Testis (tissue), 2 donors: ENCODE measurements at regions not wholly inside any gene's neighbourhood (a gene's known extent, or its start where the extent isn't known, plus 50 kb on each side); places are given as distances from the start of the nearest gene placed in this dataset.

Experiments
- DNase-seq: peaks from one replicate; pipeline ENCODE4 v3.0.0-alpha.2; 2019
- H3K27ac ChIP-seq, 2 donors: fragments of 200-600 bp; sonication (generic); one replicate each; pipeline ENCODE4 v1.5.1; 2019
- H3K27me3 ChIP-seq: fragments of 200-600 bp; sonication (generic); one replicate; pipeline ENCODE4 v1.5.1; 2019
- H3K36me3 ChIP-seq: fragments of 200-600 bp; sonication (generic); one replicate; pipeline ENCODE4 v1.5.1; 2017; ENCODE audit warnings: low read depth; ENCODE audit errors: missing control alignments
- H3K4me1 ChIP-seq: fragments of 200-600 bp; sonication (generic); one replicate; pipeline ENCODE4 v1.5.1; 2019
- H3K4me3 ChIP-seq, 2 donors: fragments of 200-600 bp; sonication (generic); one replicate each; pipeline ENCODE4 v1.5.1; 2017 to 2019
- H3K9me3 ChIP-seq: fragments of 200-600 bp; sonication (generic); one replicate; pipeline ENCODE4 v1.5.1; 2017
- POLR2A ChIP-seq: fragments of 450-650 bp; IDR thresholded peaks from one replicate; pipeline ENCODE4 v1.6.1; 2017; ENCODE audit warnings: antibody characterized with exemption, mild to moderate bottlenecking, moderate library complexity
- WGBS, 2 donors: methylation state at CpG; one replicate each; pipeline ENCODE4 v1.1.5; 2018; 5-methylcytosine and 5-hydroxymethylcytosine counted together
- intact Hi-C: fragments of 100-400 bp; cut with DNase I; formaldehyde crosslinking; loops from one replicate; pipeline ENCODE4 v1.15.1; 2023; ENCODE audit warnings: low total_unique reads
- TF ChIP-seq, protein P1 (sequence below), 3 experiments: fragments of 450-650 bp in 2 of 3; fragments of 200-600 bp in 1 of 3; sonication (generic) in 1 of 3; IDR thresholded peaks; one replicate each; pipeline ENCODE4 v1.5.1; 2016 to 2019; ENCODE audit warnings: antibody characterized with exemption in 3 of 3, mild to moderate bottlenecking in 2 of 3, moderate library complexity in 1 of 3

DNA sequence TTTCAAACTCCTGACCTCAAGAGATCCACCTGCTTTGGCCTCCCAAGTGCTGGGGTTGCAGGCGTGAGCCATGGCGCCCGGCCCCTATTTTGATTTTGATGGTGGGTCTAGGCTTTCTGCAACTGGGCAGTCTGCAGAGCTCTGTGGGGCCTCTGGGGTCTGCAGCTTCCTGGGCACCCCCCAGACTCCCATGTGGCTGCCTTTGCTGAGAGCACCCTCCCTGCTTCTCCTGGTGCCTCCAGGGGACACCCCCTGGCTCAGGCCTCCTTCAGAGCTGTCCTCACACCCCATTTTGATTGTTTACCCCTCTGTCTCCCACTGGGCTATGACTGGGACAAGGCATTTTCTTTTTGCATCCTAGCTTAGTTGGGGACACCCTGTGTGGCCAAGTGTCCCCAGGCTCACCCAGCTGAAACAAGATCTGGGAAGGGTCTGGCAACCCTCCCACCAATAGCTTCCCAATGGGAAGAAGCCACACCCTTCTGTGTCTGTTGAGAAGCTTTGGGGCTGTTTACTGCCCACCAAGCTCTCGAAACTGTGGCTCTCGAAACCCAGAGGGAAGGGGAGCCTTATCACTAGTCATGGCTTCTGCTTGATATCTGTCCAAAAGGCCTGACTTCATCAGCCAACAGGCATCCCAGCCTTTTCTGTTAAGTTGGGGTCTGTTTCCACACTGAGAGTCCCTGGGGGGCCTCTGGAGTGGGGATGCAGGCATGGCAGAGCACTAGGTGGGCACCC lies 204.4 kb upstream of the IER5L start:
- WGBS, 2 donors, result 57 to 67% methylated on average over 5 of the region's 5 CpGs
- H3K4me3 ChIP-seq, result no peak overlapping the region
- no peak for DNase-seq

DNA sequence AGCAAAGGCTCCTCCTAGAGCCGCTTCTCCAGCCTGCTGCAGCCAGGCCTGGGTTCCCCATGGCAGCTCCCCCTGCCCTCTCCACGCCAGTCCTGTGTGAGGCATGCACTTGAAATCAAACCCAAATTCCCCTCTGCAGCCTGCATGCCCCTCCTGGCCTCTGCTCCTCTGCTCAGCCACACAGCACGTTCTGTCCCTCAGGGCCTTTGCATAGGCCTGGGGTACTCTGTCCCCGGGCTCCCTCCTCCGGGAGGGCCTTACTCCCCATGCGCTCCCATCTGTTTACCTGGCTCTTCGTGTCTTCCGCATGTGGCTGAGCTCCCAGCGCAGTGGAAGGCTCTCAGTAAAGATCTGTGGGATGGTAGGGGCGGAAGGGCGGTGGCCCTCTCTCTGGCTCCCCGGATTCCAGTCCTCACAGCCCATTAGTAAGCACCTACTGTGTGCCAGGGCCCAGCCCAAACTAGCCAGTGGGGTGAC lies 203.5 kb upstream of the IER5L start:
- intact Hi-C loops, result no loop called here
- 90 to 92% methylated on average over 12 of the region's 12 CpGs for WGBS, 2 donors
- no peaks in the 10 kb centered on the region for H3K27me3 ChIP-seq
- DNase-seq, result no peak
- H3K36me3 ChIP-seq, result no peaks in the 10 kb centered on the region
- no peak overlapping the region for H3K4me3 ChIP-seq
- peaks cover 13% of the 10 kb centered on the region for H3K4me1 ChIP-seq
- no peaks in the 10 kb centered on the region for H3K9me3 ChIP-seq
- TF ChIP-seq POLR2A, result no peak
- TF ChIP-seq, protein P1, sequence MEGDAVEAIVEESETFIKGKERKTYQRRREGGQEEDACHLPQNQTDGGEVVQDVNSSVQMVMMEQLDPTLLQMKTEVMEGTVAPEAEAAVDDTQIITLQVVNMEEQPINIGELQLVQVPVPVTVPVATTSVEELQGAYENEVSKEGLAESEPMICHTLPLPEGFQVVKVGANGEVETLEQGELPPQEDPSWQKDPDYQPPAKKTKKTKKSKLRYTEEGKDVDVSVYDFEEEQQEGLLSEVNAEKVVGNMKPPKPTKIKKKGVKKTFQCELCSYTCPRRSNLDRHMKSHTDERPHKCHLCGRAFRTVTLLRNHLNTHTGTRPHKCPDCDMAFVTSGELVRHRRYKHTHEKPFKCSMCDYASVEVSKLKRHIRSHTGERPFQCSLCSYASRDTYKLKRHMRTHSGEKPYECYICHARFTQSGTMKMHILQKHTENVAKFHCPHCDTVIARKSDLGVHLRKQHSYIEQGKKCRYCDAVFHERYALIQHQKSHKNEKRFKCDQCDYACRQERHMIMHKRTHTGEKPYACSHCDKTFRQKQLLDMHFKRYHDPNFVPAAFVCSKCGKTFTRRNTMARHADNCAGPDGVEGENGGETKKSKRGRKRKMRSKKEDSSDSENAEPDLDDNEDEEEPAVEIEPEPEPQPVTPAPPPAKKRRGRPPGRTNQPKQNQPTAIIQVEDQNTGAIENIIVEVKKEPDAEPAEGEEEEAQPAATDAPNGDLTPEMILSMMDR (IDR thresholded peaks at IDR 0.05), result no peak
- H3K27ac ChIP-seq, result no peak overlapping the region

More for the DNA sequence above, 204.4 kb upstream of the IER5L start:
- H3K27ac ChIP-seq, result peak overlapping the region; percentile 89 to 95
- H3K4me1 ChIP-seq, result peaks cover 13% of the 10 kb centered on the region
- H3K9me3 ChIP-seq, result no peaks in the 10 kb centered on the region
- no peaks in the 10 kb centered on the region for H3K27me3 ChIP-seq
- H3K36me3 ChIP-seq, result no peaks in the 10 kb centered on the region
- TF ChIP-seq, protein P1 (IDR thresholded peaks at IDR 0.05), result no peak
- TF ChIP-seq POLR2A, result no peak
- intact Hi-C loops, result no loop called here

DNA sequence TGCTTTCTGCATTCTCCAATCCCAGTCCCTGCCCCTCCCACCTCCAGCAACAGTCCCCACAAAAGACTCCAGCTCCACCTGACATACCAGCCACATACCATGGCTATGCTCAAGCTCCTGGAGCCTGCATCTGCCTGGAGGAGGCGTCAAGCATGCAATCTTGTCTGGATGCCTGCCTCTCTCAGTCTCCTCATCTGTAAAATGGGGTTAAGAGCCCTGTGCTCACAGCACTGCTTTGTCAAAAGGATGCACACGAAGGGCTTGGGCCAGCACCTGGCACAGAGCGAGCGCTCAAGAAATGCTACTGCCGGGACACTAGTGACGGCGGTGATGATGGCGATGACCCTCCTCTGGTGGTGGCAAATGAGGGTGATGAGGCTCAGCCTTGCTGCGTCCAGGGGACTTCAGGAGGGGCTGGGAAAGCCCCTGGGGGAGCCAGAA lies 202.9 kb upstream of the IER5L start:
- no peak for DNase-seq
- WGBS, 2 donors, result 87 to 95% methylated on average over 8 to 9 of the region's 9 CpGs
- intact Hi-C loops, result no loop called here
- Histone ChIP-seq H3K36me3 (no peaks in the 10 kb centered on the region), H3K9me3 (no peaks in the 10 kb centered on the region), H3K27ac (no peak overlapping the region), H3K27me3 (no peaks in the 10 kb centered on the region), H3K4me1 (peaks cover 13% of the 10 kb centered on the region), H3K4me3 (no peak overlapping the region)
- TF ChIP-seq, protein P1 (IDR thresholded peaks at IDR 0.05), result no peak
- TF ChIP-seq POLR2A, result no peak

DNA sequence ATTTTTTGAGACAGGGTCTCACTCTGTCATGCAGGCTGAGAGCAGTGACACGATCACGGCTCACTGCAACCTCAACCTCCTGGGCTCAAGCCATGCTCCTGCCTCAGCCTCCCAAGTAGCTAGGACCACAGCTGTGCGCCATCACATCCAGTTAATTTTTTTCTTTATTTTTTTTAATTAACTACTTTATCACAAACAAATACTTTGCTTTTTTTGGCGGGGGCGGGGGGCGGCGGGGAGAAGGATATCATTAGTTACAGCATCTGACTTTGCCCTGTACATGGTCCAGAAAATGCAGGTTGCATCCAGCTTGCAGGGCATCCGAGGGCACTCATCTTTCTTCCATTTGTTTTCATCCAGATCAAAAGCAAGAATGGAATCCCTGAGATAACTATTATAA lies 201.8 kb upstream of the IER5L start:
- intact Hi-C loops, result no loop called here

More for the DNA sequence above, 201.8 kb upstream of the IER5L start:
- 72 to 74% methylated on average over 8 of the region's 8 CpGs for WGBS, 2 donors
- no peak overlapping the region for H3K4me3 ChIP-seq
- no peaks in the 10 kb centered on the region for H3K36me3 ChIP-seq
- no peaks in the 10 kb centered on the region for H3K27me3 ChIP-seq
- H3K9me3 ChIP-seq, result no peaks in the 10 kb centered on the region
- no peak for TF ChIP-seq POLR2A
- TF ChIP-seq, protein P1 (IDR thresholded peaks at IDR 0.05), result no peak
- H3K4me1 ChIP-seq, result peaks cover 13% of the 10 kb centered on the region
- no peak for DNase-seq
- no peak overlapping the region for H3K27ac ChIP-seq
